IPS-18a (cell line): ENCODE measurements at regions not wholly inside any gene's neighbourhood (a gene's known extent, or its start where the extent isn't known, plus 50 kb on each side); places are given as distances from the start of the nearest gene placed in this dataset.

Source experiments
- H3K27ac ChIP-seq: one replicate; pipeline ENCODE4 v1.5.1; 2013; ENCODE audit warnings: low read length
- H3K27me3 ChIP-seq: one replicate; pipeline ENCODE4 v1.6.1; 2013; ENCODE audit warnings: mild to moderate bottlenecking, low read length; ENCODE audit not compliant: control insufficient read depth, insufficient read depth
- H3K36me3 ChIP-seq: one replicate; pipeline ENCODE4 v1.6.1; 2013; ENCODE audit warnings: low read depth, low read length; ENCODE audit not compliant: control insufficient read depth
- H3K4me1 ChIP-seq: one replicate; pipeline ENCODE4 v1.6.1; 2013; ENCODE audit warnings: low read depth, low read length; ENCODE audit not compliant: control insufficient read depth
- H3K4me3 ChIP-seq: one replicate; pipeline ENCODE4 v1.5.1; 2013; ENCODE audit warnings: low read length
- H3K9ac ChIP-seq: one replicate; pipeline ENCODE4 v1.6.1; 2013; ENCODE audit warnings: mild to moderate bottlenecking, low read length, moderate library complexity
- H3K9me3 ChIP-seq: one replicate; pipeline ENCODE4 v1.6.1; 2013; ENCODE audit warnings: low read depth, low read length; ENCODE audit not compliant: control insufficient read depth

DNA sequence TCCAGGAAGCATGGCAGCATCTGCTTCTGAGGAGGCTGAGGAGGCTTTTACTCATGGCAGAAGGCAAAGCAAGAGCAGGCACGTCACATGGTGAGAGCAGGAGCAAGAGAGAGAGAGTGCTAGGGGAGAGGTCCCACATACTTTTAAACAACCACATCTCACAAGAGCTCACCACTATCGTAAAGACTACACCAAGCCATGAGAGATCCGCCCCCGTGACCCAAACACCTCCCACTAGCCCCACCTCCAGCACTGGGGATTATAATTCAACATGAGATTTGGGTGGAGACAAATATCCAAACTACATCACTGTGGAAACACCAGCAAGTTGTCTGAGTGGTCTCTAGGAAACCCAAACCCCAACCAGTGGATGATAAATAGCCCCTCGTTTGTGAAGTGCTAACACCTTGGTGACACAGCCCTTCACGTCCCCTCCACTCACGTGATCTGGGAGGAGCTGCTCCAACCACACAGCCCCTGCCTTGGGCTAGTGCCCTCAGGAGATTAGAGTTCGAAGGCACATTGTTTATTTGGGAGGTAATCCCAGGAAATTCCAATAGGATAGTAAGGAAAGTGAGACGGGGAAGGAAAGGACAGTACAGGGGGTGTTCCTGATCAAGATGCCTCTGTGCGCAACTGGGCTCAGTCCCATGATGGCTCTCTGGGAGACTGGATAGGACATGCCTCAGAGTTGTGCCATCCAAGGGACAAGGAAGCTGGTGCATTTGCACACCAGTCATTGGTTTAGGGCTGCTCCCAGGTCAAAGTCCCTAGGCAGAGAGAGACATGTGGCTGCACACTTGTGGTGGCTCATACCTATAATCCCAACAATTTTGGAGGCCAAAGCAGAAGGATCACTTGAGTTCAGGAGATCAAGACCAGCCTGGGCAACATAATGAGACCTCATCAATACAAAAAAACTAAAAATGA is 80.6 kb upstream of the CTNNB1 start:
- no peaks in the 10 kb centered on the region for H3K27me3 ChIP-seq
- H3K36me3 ChIP-seq, result no peaks in the 10 kb centered on the region
- H3K4me3 ChIP-seq, result no peak overlapping the region
- no peak overlapping the region for H3K9ac ChIP-seq
- H3K9me3 ChIP-seq, result no peaks in the 10 kb centered on the region
- H3K27ac ChIP-seq, result no peak overlapping the region
- H3K4me1 ChIP-seq, result peaks cover 16% of the 10 kb centered on the region

- no peaks in the 10 kb centered on the region for H3K9me3 ChIP-seq
- no peak overlapping the region for H3K4me3 ChIP-seq
- H3K27me3 ChIP-seq, result no peaks in the 10 kb centered on the region
- peaks cover 16% of the 10 kb centered on the region for H3K4me1 ChIP-seq
- no peak overlapping the region for H3K9ac ChIP-seq
- H3K27ac ChIP-seq, result no peak overlapping the region
- H3K36me3 ChIP-seq, result no peaks in the 10 kb centered on the region
These were observed 78.8 kb upstream of the CTNNB1 start for GRCh38 chr3:41120460-41120859.

DNA sequence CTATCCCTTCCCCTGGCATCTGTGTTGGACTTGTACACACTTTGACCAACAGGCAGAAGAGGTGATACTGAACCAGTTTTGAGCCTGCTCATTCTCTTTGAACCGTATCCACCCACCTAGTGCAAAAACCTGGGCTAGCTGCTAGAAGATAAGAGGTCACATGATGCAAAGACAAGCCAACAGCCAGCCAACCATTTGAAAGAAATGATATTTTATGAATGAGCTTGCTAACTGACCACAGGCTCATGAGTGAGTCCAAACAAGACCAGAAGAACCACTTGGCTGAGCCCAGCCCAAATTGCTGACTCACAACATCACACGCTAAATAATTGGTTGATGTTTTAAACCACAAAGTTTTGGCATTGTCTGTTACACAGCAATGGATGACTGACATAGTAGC is 74.0 kb upstream of the CTNNB1 start:
- no peak overlapping the region for H3K4me3 ChIP-seq
- no peak overlapping the region for H3K27ac ChIP-seq
- peaks cover 12% of the 10 kb centered on the region for H3K9me3 ChIP-seq
- no peaks in the 10 kb centered on the region for H3K27me3 ChIP-seq
- peaks cover 12% of the 10 kb centered on the region for H3K4me1 ChIP-seq
- no peak overlapping the region for H3K9ac ChIP-seq
- no peaks in the 10 kb centered on the region for H3K36me3 ChIP-seq

DNA sequence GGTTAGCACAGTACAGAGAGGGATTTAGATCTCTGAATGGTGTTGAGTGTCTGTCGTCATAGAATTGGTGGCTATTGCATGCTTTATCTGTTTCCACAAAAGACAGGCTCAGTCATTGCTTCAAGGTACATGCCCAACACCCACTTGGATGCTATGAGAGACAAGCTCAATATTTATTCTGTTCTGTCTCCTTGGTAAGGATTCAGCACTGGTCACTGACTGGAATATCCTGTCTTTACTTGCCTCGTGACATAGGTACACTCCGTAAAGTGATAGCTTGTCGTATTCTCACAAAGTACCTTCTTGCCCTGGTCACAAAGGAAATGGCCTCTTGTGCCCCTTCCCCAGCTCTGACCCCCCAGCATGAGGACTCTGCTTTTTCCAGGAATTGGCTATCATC is 72.8 kb upstream of the CTNNB1 start:
- Histone ChIP-seq H3K4me1 (peaks cover under 1% of the 10 kb centered on the region), H3K27ac (no peak overlapping the region), H3K36me3 (no peaks in the 10 kb centered on the region), H3K27me3 (no peaks in the 10 kb centered on the region), H3K9ac (no peak overlapping the region), H3K4me3 (no peak overlapping the region), H3K9me3 (peaks cover 14% of the 10 kb centered on the region)

- Histone ChIP-seq H3K9me3 (peaks cover 14% of the 10 kb centered on the region), H3K36me3 (no peaks in the 10 kb centered on the region), H3K4me3 (no peak overlapping the region), H3K27ac (no peak overlapping the region), H3K4me1 (no peaks in the 10 kb centered on the region), H3K27me3 (no peaks in the 10 kb centered on the region), H3K9ac (no peak overlapping the region)
These were observed 72.3 kb upstream of the CTNNB1 start for GRCh38 chr3:41126961-41127360.

DNA sequence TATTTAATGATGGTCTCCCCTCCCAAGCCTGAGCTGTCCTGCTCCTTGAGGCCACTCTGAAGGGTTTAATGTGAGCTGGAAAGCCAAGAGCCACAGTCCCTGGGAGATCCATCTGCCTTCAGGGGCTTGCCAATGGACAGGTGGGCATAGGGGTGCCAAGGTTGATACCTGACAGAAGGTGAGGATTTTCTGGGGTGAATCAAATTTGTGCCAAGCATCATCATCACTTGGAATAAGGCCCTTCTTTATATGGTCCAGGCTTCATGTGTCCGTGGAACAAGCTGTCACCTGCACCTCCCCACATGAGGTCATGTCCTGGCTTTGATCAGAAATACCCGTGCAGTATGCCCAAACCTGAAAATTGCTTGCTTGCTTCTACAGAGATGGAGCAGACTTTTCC is 71.9 kb upstream of the CTNNB1 start:
- H3K27me3 ChIP-seq, result no peaks in the 10 kb centered on the region
- H3K36me3 ChIP-seq, result no peaks in the 10 kb centered on the region
- H3K9ac ChIP-seq, result no peak overlapping the region
- H3K9me3 ChIP-seq, result peaks cover 14% of the 10 kb centered on the region
- H3K27ac ChIP-seq, result no peak overlapping the region
- H3K4me3 ChIP-seq, result no peak overlapping the region
- H3K4me1 ChIP-seq, result no peaks in the 10 kb centered on the region

DNA sequence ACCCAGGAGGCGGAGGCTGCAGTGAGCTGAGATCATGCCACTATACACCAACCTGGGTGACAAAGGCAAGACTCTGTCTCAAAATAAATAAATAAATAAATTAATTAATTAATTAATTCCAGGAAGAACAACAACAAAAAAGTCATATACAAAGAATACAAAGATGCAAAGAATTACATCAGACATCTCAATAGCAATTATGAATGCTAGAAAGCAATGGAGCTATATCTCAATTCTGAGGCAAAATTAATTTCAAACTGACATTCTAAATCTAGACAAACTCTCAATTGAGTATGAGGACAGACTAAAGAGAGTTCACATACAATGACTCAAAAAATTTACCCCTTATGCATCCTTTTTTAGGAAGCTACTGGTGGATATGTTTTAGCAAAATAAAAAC is 69.6 kb upstream of the CTNNB1 start:
- no peak overlapping the region for H3K4me3 ChIP-seq
- H3K36me3 ChIP-seq, result no peaks in the 10 kb centered on the region
- no peak overlapping the region for H3K9ac ChIP-seq
- no peaks in the 10 kb centered on the region for H3K4me1 ChIP-seq
- no peaks in the 10 kb centered on the region for H3K27me3 ChIP-seq
- peaks cover 14% of the 10 kb centered on the region for H3K9me3 ChIP-seq
- H3K27ac ChIP-seq, result no peak overlapping the region

- no peak overlapping the region for H3K4me3 ChIP-seq
- H3K4me1 ChIP-seq, result no peaks in the 10 kb centered on the region
- H3K9ac ChIP-seq, result no peak overlapping the region
- H3K27me3 ChIP-seq, result no peaks in the 10 kb centered on the region
- H3K27ac ChIP-seq, result no peak overlapping the region
- H3K36me3 ChIP-seq, result no peaks in the 10 kb centered on the region
- H3K9me3 ChIP-seq, result peaks cover 14% of the 10 kb centered on the region
These were observed 68.1 kb upstream of the CTNNB1 start for GRCh38 chr3:41131224-41131623.

GRCh38 chr3:41137686-41138111 is 61.6 kb upstream of the CTNNB1 start:
- no peaks in the 10 kb centered on the region for H3K9me3 ChIP-seq
- no peak overlapping the region for H3K4me3 ChIP-seq
- no peak overlapping the region for H3K9ac ChIP-seq
- no peak overlapping the region for H3K27ac ChIP-seq
- peaks cover 5% of the 10 kb centered on the region for H3K4me1 ChIP-seq
- H3K36me3 ChIP-seq, result no peaks in the 10 kb centered on the region
- H3K27me3 ChIP-seq, result no peaks in the 10 kb centered on the region

DNA sequence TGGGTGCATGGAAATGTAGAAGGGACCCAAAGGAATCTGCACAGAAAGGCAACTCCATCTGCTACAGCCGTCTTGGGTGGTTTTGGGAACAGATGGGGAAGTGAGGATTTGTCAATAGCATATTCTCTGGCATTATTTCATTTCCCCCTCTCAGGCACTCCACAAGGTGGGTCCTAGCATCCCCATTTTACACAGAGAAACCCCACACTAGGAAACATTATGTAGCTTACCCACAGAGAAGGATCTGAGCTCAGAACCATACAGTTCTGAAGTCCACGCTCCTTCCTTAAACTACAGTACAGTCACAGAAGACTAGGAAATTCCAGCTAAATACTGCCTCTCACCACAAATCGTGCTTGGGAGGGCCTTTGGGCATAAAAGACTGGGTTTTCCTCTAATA is 61.2 kb upstream of the CTNNB1 start:
- H3K4me1 ChIP-seq, result peaks cover 5% of the 10 kb centered on the region
- H3K36me3 ChIP-seq, result no peaks in the 10 kb centered on the region
- H3K4me3 ChIP-seq, result no peak overlapping the region
- H3K9me3 ChIP-seq, result no peaks in the 10 kb centered on the region
- H3K27ac ChIP-seq, result no peak overlapping the region
- no peaks in the 10 kb centered on the region for H3K27me3 ChIP-seq
- H3K9ac ChIP-seq, result no peak overlapping the region

GRCh38 chr3:41138601-41139000 is 60.7 kb upstream of the CTNNB1 start:
- H3K4me1 ChIP-seq, result peaks cover 5% of the 10 kb centered on the region
- H3K4me3 ChIP-seq, result no peak overlapping the region
- no peaks in the 10 kb centered on the region for H3K9me3 ChIP-seq
- H3K27ac ChIP-seq, result no peak overlapping the region
- no peaks in the 10 kb centered on the region for H3K27me3 ChIP-seq
- no peaks in the 10 kb centered on the region for H3K36me3 ChIP-seq
- H3K9ac ChIP-seq, result no peak overlapping the region

- Histone ChIP-seq H3K9me3 (no peaks in the 10 kb centered on the region), H3K36me3 (no peaks in the 10 kb centered on the region), H3K4me3 (no peak overlapping the region), H3K4me1 (peaks cover 5% of the 10 kb centered on the region), H3K27ac (no peak overlapping the region), H3K9ac (no peak overlapping the region), H3K27me3 (no peaks in the 10 kb centered on the region)
These were observed 59.1 kb upstream of the CTNNB1 start for GRCh38 chr3:41140242-41140641.
